K562 (cell line): ENCODE measurements at regions not wholly inside any gene's neighbourhood (a gene's known extent, or its start where the extent isn't known, plus 50 kb on each side); places are given as distances from the start of the nearest gene placed in this dataset.
"Not testable (repeated sequence)": the region's sequence is repeated elsewhere in the genome, so short reads cannot be mapped to it uniquely, and the experiment has no call there.

Source experiments
- ATAC-seq: fragments of 200-7000 bp; cut with Tn5 transposase; 3 replicates; pipeline ENCODE4 v1.9.1; 2020; ENCODE audit warnings: moderate library complexity
- BruUV-seq: library from RNA; stranded (reverse); fragments of 400-500 nt; replicated peaks from 2 replicates; lab custom pipeline; 2021; lab: Mats Ljungman, UMichigan
- CTCF ChIA-PET: fragments of 300-600 bp; formaldehyde crosslinking; extraction: SDS; loops from one replicate; lab custom pipeline; 2021; ENCODE audit warnings: low intra/inter-chr PET ratio; lab: Yijun Ruan, JAX
- POLR2A ChIA-PET: fragments of 300-600, 350-650 bp; sonication (Branson Sonifier 250); formaldehyde crosslinking; extraction: SDS; loops from one replicate; lab custom pipeline; 2021; ENCODE audit warnings: antibody characterized with exemption, inconsistent platforms; lab: Yijun Ruan, JAX
- DNase-seq, 4 experiments: peaks; one replicate each; pipeline versions ENCODE4 v3.0.0 to v3.0.0-alpha.2; 2011 to 2018; ENCODE audit warnings: low spot score in 3 of 4, mixed read lengths in 3 of 4; ENCODE audit errors: extremely low read depth in 1 of 4
- FAIRE-seq: peaks from 2 replicates; lab custom pipeline; 2011; peaks lifted over from hg19 to GRCh38; lab: Jason Lieb, UNC
- H2AFZ ChIP-seq: 2 replicates; pipeline ENCODE4 v1.6.0; 2011; ENCODE audit warnings: low read depth, low read length, control low read depth, inconsistent platforms
- H3K27ac ChIP-seq: fragments of 200-600 bp; 3 replicates; pipeline ENCODE4 v1.8.0; 2011; ENCODE audit warnings: low read depth, mild to moderate bottlenecking, control low read depth, inconsistent platforms, low read length, moderate library complexity, mixed read lengths; ENCODE audit errors: extremely low read depth
- H3K27me3 ChIP-seq, 2 experiments: fragments of 300-600 bp in 1 of 2; 2 replicates in 1 of 2; 3 replicates in 1 of 2; pipeline versions ENCODE4 v1.6.0 to v1.8.0; 2011; ENCODE audit warnings: inconsistent platforms in 2 of 2, low read length in 2 of 2, mild to moderate bottlenecking in 1 of 2, mixed read lengths in 1 of 2, moderate library complexity in 1 of 2; ENCODE audit not compliant: control insufficient read depth in 2 of 2, insufficient read depth in 2 of 2
- H3K36me3 ChIP-seq: fragments of 300-600 bp; 3 replicates; pipeline ENCODE4 v1.8.0; 2011; ENCODE audit warnings: mild to moderate bottlenecking, low read length, inconsistent platforms; ENCODE audit not compliant: control insufficient read depth, insufficient read depth
- H3K4me1 ChIP-seq, 2 experiments: fragments of 200-600 bp in 1 of 2; replicated peaks in 1 of 2; 2 replicates in 1 of 2; 3 replicates in 1 of 2; pipeline versions ENCODE4 v1.5.1 to v1.8.0; 2011; ENCODE audit warnings: inconsistent platforms in 2 of 2, low read length in 2 of 2, mild to moderate bottlenecking in 1 of 2, mixed read lengths in 1 of 2, moderate library complexity in 1 of 2; ENCODE audit not compliant: control insufficient read depth in 2 of 2, insufficient read depth in 2 of 2
- H3K4me2 ChIP-seq: 2 replicates; pipeline ENCODE4 v1.6.1; 2011; ENCODE audit warnings: low read length, control low read depth, inconsistent platforms, mixed read lengths; ENCODE audit not compliant: insufficient read depth
- H3K4me3 ChIP-seq: fragments of 200-600 bp; sonication (generic), shearing (Covaris generic); 2 replicates; pipeline ENCODE4 v1.5.1; 2016; ENCODE audit warnings: control low read depth, inconsistent platforms
- H3K79me2 ChIP-seq: fragments of 200-600 bp; 3 replicates; pipeline ENCODE4 v1.8.0; 2011; ENCODE audit warnings: low read length, inconsistent platforms; ENCODE audit not compliant: control insufficient read depth, insufficient read depth
- H3K9ac ChIP-seq, 2 experiments: 2 replicates each; pipeline versions ENCODE4 v1.6.0 to v1.6.1; 2011; ENCODE audit warnings: low read depth in 2 of 2, low read length in 2 of 2, control low read depth in 1 of 2, inconsistent platforms in 1 of 2, mild to moderate bottlenecking in 1 of 2, mixed read lengths in 1 of 2; ENCODE audit not compliant: insufficient read depth in 1 of 2
- H3K9me1 ChIP-seq: one replicate; pipeline ENCODE4 v1.6.0; 2011; ENCODE audit warnings: inconsistent platforms, mild to moderate bottlenecking, low read length, moderate library complexity; ENCODE audit not compliant: control insufficient read depth, insufficient read depth
- H3K9me3 ChIP-seq: replicated peaks from 2 replicates; pipeline ENCODE4 v1.5.1; 2011; ENCODE audit warnings: low read depth, low read length, inconsistent platforms; ENCODE audit not compliant: control insufficient read depth, insufficient read depth
- H4K20me1 ChIP-seq: replicated peaks from 2 replicates; pipeline ENCODE4 v1.6.1; 2011; ENCODE audit warnings: low read length, inconsistent platforms, mixed read lengths; ENCODE audit not compliant: control insufficient read depth, insufficient read depth
- PCBP2 ChIP-seq: fragments of 200-400 bp; formaldehyde crosslinking; IDR thresholded peaks from 2 replicates; pipeline ENCODE4 v1.6.1; 2018; ENCODE audit warnings: low read length, low read depth, mild to moderate bottlenecking, moderate library complexity; ENCODE audit not compliant: poor library complexity, severe bottlenecking
- SMARCA4 ChIP-seq: fragments of 450-650 bp; IDR thresholded peaks from 2 replicates; pipeline ENCODE4 v1.6.1; 2016
- ZNF274 ChIP-seq: IDR thresholded peaks from 2 replicates; pipeline ENCODE4 v1.6.1; 2011; ENCODE audit warnings: low read depth, mild to moderate bottlenecking, low read length, moderate library complexity, borderline replicate concordance
- WGBS: fragments of 100-300 bp; shearing (Covaris generic); methylation state at CpG from one replicate; pipeline ENCODE4 v1.1.6; 2016; ENCODE audit warnings: low coverage, mixed read lengths; ENCODE audit not compliant: insufficient coverage; ENCODE audit errors: missing lambda C conversion rate; 5-methylcytosine and 5-hydroxymethylcytosine counted together
- in situ Hi-C: fragments of 300-500 bp; cut with MboI; formaldehyde crosslinking; loops from 4 replicates; pipeline ENCODE4 v1.15.0; 2018; ENCODE audit warnings: inconsistent platforms, mixed read lengths
- intact Hi-C: fragments of 100-400 bp; cut with micrococcal nuclease; formaldehyde crosslinking; loops from 2 replicates; pipeline ENCODE4 v1.14.2; 2022

DNA sequence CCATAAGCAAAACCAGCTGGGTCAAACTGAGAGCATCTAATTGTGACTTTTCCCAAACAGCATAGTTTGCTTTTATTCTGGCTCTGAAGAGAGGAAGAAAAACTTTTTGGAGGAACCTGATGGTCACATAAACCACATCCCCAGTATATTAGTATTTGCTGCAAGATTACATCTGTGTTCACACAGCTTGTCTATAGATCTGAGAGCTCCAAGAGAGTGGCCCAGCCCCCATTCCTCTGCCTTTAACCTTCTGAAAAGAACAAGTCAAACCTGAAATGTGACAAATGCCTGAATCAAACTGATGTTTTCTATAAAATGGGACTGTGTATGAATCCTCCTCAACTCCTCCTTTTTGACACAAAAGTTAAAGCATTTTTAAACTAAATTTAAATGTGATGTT is 435.2 kb downstream of the ZNF479 start:
- in situ Hi-C loops, H3K9me3 ChIP-seq, H3K79me2 ChIP-seq, POLR2A ChIA-PET, H4K20me1 ChIP-seq, H3K27ac ChIP-seq, FAIRE-seq, DNase-seq, CTCF ChIA-PET, intact Hi-C loops, H3K36me3 ChIP-seq, H3K9me1 ChIP-seq, H3K27me3 ChIP-seq, BruUV-seq, H3K4me1 ChIP-seq, H2AFZ ChIP-seq, H3K4me2 ChIP-seq, H3K4me3 ChIP-seq, H3K9ac ChIP-seq, ATAC-seq: not testable (repeated sequence)

DNA sequence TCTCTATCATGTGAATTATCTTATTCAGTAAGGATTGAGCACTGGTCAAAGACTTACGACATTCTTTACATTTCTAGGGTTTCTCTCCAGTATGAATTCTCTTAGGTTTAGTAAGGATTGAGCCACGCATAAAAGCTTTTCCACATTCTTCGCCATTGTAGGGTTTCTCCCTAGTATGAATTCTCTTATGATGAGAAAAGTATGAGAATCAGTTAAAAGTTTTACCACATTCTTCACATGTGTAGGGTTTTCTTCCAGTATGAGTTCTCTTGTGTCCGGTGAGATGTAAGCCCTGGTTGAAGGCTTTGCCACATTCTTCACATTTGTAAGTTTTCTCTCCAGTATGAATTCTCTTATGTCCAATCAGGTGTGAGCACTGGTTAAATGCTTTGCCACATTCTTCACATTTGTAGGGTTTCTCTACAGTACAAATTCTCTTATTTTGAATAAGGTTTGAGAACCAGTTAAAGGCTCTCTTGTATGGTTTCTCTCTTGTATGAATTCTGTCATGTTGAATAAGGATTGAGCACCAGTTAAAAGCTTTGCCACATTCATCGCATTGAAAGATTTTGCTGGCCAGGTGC is 445.9 kb downstream of the ZNF479 start:
- Histone ChIP-seq H3K9me1 (no peaks in the 10 kb centered on the region), H3K27me3 (no peaks in the 10 kb centered on the region), H2AFZ (no peak overlapping the region), H3K79me2 (no peaks in the 10 kb centered on the region), H3K9me3 (no peaks in the 10 kb centered on the region), H3K4me1 (no peaks in the 10 kb centered on the region), H3K4me3 (no peak overlapping the region), H4K20me1 (no peaks in the 10 kb centered on the region), H3K36me3 (no peaks in the 10 kb centered on the region), H3K9ac (no peak overlapping the region), H3K4me2 (no peak overlapping the region), H3K27ac (no peak overlapping the region)
- 6% methylated on average over 5 of the region's 5 CpGs for WGBS
- ATAC-seq (no peak), DNase-seq (no peak), FAIRE-seq (no peak)
- CTCF ChIA-PET = no interaction called here
- in situ Hi-C loops (no loop called here), intact Hi-C loops (no loop called here)
- POLR2A ChIA-PET = no interaction called here
- no peak for TF ChIP-seq PCBP2
- peak; percentile 95 for TF ChIP-seq ZNF274
- no peak for TF ChIP-seq SMARCA4
- no TSS peak for BruUV-seq
